ENCODE measurements at regions not wholly inside any gene's neighbourhood (a gene's known extent, or its start where the extent isn't known, plus 50 kb on each side); places are given as distances from the start of the nearest gene placed in this dataset.

DNA sequence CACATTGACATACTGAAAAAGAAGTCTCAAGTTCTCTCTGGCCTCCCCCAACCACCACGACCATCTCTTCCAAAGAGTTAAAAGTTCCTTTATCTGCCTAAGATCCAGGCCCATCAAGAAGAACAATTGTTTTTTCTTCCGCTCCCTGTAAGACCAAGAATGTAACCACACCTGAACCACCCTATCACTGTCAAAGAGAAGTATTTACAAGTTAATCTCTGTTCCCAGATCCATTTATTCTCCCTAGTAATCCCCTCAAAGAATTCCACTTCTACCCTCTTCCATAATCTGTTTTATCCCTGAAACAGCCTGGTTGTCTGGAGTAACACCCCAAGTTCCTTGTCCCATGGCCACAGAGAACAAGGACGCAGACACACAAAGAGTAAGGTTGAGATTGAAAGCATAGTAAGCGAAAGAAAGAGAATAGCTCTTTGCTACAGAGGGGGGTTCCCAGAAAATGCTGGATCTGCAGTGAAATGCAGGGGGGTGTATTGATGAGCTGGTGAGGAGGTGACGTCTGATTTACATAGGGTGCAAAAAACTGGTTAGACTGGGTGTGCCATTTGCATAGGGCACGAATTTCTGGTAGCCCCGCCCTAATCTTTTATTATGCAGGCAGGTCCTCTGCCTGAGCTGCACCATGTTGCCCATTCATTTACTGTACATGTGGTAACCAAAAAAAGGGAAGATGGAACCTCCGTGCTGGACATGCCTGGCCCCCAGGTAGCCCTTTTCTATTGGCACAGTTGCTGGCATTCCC is 122.0 kb downstream of the SKIDA1 start:
- DNase-seq (ENCODE audit: extremely low read depth, low read depth), result no peak

DNA sequence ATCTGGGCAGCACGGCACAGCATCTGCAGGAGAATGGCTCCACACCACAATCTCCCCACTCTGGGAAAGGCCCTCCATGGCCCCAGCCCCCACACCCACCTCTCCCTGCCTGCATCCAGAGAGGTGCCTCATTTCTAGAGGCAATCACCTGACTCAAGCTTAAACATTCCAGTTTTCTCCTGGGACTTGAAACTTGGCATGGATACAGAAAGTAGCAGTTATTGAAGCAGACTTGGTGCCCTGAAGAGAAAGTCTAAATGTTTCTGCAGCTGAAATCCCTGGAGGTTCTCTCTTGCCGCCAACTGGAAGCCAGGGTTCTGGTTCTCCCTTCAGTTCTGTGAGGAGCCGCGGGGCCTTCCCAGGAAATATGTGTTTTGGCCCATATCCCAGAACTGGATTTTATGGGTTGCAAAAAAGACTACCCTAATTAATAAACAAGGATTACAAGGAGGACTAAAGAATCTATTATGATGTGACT is 122.8 kb downstream of the SKIDA1 start:
- TF ChIP-seq CTCF (IDR thresholded peaks at IDR 0.05; ENCODE audit: low read depth, low read length), result no peak
- no peak for DNase-seq (ENCODE audit: extremely low read depth, low read depth)

More for the DNA sequence above, 122.0 kb downstream of the SKIDA1 start:
- TF ChIP-seq CTCF (IDR thresholded peaks at IDR 0.05; ENCODE audit: low read depth, low read length), result no peak

DNA sequence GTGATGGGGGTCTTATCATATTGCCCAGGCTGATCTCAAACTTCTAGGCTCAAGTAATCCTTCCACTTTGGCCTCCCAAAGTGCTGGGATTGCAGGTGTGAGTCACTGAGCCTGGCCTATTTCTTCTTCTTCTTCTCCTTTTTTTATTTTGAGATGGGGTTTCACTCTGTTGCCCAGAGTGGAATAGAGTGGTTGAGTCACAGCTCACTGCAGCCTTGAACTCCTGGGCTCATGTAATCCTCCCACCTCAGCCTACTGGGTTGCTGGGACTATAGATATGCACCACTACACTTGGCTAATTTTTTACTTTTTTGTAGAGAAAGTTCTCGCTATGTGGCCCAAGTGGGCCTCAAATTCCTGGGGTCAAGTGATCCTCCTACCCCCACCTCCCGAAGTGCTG is 124.3 kb downstream of the SKIDA1 start:
- no peak for DNase-seq (ENCODE audit: extremely low read depth, low read depth)
- no peak for TF ChIP-seq CTCF (IDR thresholded peaks at IDR 0.05; ENCODE audit: low read depth, low read length)

DNA sequence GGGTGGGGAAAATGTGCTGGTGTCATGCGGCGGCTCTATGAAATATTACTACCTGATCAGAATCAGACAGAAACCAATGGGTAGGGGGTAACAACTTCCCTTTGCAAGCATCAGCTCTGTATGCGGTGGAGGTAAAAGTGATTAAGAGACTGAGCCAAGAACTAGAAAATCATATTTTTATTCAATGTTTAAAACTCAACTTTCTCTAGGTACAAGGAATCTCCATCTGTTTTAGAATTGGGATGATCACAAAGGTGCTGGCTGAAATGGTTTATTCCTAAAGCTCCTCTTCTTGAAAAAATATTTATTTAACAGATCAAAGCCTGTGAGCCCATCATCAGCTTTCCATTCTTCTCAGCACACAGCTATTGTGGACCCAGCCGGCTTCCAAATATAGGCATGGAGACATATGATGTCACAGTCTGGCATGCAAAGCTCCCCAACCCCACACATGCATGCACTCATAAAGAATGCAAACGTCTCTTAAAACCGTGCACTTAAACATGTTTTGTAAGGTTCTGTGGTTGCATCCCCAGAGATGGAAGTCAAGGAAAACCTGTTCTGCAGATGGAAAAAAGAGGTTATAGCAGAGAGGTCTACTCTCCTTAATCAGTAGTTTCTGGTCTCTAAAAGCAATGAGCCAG is 126.0 kb downstream of the SKIDA1 start:
- DNase-seq (ENCODE audit: extremely low read depth, low read depth), result peak; percentile 73
- no peak for TF ChIP-seq CTCF (IDR thresholded peaks at IDR 0.05; ENCODE audit: low read depth, low read length)

DNA sequence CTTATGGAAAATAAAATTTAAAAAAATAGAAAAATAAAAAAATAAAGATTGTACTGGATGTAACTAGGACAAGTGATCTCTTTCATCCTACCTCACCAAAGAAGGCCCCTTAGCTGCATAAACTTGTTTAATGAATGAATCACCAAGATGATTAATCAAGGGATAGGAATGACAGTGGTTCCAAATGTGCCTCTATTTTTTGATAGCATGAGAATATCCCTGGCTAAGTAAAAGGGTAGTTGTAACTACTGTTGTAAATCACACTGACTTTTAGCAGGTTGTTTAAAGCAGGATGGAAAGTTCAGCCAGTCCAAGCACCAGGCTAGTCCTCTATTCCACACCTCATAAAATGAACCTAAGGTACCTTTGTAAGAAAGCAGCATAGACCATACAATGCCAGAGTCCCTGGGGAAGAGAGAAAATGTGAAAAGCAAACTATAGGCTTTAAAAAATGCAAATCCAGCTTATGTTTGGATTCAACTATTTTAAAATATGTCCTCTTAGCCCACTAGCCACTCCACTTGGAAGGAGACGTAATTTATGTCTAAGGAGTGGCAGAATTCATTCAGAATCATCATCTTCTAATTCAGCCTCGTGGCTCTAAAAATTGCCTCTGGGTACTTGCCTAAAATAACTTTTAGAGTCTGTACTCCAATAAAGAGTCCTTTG is 126.8 kb downstream of the SKIDA1 start:
- no peak for TF ChIP-seq CTCF (IDR thresholded peaks at IDR 0.05; ENCODE audit: low read depth, low read length)
- no peak for DNase-seq (ENCODE audit: extremely low read depth, low read depth)

GRCh38 chr10:21396889-21397288 is 128.6 kb downstream of the SKIDA1 start:
- no peak for DNase-seq (ENCODE audit: extremely low read depth, low read depth)
- no peak for TF ChIP-seq CTCF (IDR thresholded peaks at IDR 0.05; ENCODE audit: low read depth, low read length)

GRCh38 chr10:21393931-21394330 is 131.6 kb downstream of the SKIDA1 start:
- TF ChIP-seq CTCF (IDR thresholded peaks at IDR 0.05; ENCODE audit: low read depth, low read length), result no peak
- DNase-seq (ENCODE audit: extremely low read depth, low read depth), result no peak
